ENCODE measurements at regions not wholly inside any gene's neighbourhood (a gene's known extent, or its start where the extent isn't known, plus 50 kb on each side); places are given as distances from the start of the nearest gene placed in this dataset.

DNA sequence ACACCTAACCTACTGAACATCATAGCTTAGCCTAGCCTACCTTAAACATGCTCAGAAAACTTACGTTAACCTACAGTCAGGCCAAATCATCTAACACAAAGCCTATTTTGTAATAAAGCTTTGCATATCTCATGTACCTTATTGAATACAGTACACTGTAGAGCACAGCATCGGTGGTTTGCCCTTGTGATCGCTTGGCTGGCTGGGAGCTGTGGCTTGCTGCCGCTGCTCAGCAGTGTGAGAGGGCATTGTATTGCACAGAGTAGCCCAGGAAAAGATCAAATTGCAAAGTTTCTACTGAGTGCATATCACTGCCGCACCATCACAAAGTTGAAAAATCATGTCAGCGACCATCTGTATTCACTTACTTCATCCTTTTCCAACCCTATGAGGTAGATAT, 62.3 kb upstream of the NCK2 start:
- Mint-ChIP-seq H3K36me3 (no peaks in the 10 kb centered on the region), H3K4me1 (no peaks in the 10 kb centered on the region), H3K9me3 (no peaks in the 10 kb centered on the region), H3K27me3 (ENCODE audit: low read depth) (no peaks in the 10 kb centered on the region; the same call in 1 of the 2 replicates), H3K4me3 (no peak overlapping the region), H3K27ac (no peak overlapping the region)
- ATAC-seq (no peak), DNase-seq (ENCODE audit: low spot score) (no peak)
- ChIA-PET POLR2A (no interaction called here), CTCF (no interaction called here)
- TF ChIP-seq, protein P1, sequence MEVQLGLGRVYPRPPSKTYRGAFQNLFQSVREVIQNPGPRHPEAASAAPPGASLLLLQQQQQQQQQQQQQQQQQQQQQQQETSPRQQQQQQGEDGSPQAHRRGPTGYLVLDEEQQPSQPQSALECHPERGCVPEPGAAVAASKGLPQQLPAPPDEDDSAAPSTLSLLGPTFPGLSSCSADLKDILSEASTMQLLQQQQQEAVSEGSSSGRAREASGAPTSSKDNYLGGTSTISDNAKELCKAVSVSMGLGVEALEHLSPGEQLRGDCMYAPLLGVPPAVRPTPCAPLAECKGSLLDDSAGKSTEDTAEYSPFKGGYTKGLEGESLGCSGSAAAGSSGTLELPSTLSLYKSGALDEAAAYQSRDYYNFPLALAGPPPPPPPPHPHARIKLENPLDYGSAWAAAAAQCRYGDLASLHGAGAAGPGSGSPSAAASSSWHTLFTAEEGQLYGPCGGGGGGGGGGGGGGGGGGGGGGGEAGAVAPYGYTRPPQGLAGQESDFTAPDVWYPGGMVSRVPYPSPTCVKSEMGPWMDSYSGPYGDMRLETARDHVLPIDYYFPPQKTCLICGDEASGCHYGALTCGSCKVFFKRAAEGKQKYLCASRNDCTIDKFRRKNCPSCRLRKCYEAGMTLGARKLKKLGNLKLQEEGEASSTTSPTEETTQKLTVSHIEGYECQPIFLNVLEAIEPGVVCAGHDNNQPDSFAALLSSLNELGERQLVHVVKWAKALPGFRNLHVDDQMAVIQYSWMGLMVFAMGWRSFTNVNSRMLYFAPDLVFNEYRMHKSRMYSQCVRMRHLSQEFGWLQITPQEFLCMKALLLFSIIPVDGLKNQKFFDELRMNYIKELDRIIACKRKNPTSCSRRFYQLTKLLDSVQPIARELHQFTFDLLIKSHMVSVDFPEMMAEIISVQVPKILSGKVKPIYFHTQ (CRISPR knock-in tag; IDR thresholded peaks at IDR 0.05) = no peak
- TF ChIP-seq, protein P2, sequence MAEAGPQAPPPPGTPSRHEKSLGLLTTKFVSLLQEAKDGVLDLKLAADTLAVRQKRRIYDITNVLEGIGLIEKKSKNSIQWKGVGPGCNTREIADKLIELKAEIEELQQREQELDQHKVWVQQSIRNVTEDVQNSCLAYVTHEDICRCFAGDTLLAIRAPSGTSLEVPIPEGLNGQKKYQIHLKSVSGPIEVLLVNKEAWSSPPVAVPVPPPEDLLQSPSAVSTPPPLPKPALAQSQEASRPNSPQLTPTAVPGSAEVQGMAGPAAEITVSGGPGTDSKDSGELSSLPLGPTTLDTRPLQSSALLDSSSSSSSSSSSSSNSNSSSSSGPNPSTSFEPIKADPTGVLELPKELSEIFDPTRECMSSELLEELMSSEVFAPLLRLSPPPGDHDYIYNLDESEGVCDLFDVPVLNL (CRISPR knock-in tag; IDR thresholded peaks at IDR 0.05; ENCODE audit: borderline replicate concordance, low read depth) = no peak
- TF ChIP-seq, protein P3, sequence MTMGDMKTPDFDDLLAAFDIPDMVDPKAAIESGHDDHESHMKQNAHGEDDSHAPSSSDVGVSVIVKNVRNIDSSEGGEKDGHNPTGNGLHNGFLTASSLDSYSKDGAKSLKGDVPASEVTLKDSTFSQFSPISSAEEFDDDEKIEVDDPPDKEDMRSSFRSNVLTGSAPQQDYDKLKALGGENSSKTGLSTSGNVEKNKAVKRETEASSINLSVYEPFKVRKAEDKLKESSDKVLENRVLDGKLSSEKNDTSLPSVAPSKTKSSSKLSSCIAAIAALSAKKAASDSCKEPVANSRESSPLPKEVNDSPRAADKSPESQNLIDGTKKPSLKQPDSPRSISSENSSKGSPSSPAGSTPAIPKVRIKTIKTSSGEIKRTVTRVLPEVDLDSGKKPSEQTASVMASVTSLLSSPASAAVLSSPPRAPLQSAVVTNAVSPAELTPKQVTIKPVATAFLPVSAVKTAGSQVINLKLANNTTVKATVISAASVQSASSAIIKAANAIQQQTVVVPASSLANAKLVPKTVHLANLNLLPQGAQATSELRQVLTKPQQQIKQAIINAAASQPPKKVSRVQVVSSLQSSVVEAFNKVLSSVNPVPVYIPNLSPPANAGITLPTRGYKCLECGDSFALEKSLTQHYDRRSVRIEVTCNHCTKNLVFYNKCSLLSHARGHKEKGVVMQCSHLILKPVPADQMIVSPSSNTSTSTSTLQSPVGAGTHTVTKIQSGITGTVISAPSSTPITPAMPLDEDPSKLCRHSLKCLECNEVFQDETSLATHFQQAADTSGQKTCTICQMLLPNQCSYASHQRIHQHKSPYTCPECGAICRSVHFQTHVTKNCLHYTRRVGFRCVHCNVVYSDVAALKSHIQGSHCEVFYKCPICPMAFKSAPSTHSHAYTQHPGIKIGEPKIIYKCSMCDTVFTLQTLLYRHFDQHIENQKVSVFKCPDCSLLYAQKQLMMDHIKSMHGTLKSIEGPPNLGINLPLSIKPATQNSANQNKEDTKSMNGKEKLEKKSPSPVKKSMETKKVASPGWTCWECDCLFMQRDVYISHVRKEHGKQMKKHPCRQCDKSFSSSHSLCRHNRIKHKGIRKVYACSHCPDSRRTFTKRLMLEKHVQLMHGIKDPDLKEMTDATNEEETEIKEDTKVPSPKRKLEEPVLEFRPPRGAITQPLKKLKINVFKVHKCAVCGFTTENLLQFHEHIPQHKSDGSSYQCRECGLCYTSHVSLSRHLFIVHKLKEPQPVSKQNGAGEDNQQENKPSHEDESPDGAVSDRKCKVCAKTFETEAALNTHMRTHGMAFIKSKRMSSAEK (CRISPR knock-in tag; IDR thresholded peaks at IDR 0.05; ENCODE audit: borderline replicate concordance) = no peak
- TF ChIP-seq, protein P4, sequence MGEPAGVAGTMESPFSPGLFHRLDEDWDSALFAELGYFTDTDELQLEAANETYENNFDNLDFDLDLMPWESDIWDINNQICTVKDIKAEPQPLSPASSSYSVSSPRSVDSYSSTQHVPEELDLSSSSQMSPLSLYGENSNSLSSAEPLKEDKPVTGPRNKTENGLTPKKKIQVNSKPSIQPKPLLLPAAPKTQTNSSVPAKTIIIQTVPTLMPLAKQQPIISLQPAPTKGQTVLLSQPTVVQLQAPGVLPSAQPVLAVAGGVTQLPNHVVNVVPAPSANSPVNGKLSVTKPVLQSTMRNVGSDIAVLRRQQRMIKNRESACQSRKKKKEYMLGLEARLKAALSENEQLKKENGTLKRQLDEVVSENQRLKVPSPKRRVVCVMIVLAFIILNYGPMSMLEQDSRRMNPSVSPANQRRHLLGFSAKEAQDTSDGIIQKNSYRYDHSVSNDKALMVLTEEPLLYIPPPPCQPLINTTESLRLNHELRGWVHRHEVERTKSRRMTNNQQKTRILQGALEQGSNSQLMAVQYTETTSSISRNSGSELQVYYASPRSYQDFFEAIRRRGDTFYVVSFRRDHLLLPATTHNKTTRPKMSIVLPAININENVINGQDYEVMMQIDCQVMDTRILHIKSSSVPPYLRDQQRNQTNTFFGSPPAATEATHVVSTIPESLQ (CRISPR knock-in tag; IDR thresholded peaks at IDR 0.05) = no peak
- TF ChIP-seq JAZF1 (CRISPR knock-in tag; IDR thresholded peaks at IDR 0.05) (no peak), FOXK1 (CRISPR knock-in tag; IDR thresholded peaks at IDR 0.05) (no peak), IRF2 (CRISPR knock-in tag; IDR thresholded peaks at IDR 0.05; ENCODE audit: borderline replicate concordance, low read depth) (no peak), SMAD4 (CRISPR knock-in tag; IDR thresholded peaks at IDR 0.05) (no peak)
- TF ChIP-seq, protein P5, sequence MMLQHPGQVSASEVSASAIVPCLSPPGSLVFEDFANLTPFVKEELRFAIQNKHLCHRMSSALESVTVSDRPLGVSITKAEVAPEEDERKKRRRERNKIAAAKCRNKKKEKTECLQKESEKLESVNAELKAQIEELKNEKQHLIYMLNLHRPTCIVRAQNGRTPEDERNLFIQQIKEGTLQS (CRISPR knock-in tag; conservative IDR thresholded peaks at IDR 0.05) = no peak

DNA sequence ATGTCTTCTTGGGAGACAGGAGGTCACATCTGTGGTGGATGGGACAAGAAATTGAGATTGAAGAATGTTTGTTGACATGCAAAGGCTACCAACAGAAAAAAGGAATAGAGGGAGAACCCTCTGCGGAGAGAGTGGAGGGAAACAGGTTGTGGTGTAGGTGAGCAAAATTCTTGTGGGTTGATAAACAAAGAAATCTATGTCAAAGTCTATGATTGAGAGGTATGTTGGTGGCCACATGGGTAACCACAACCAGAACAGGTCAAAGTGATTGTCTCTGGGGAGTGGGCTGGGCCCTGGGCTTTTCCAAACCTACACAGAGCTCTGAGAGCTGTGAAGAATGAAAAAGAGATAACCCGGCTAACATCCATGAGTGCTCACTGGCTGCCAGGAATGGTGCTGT, 62.8 kb upstream of the NCK2 start:
- ATAC-seq (no peak), DNase-seq (ENCODE audit: low spot score) (no peak)
- H3K4me1 Mint-ChIP-seq = no peaks in the 10 kb centered on the region
- no peaks in the 10 kb centered on the region for H3K9me3 Mint-ChIP-seq
- H3K36me3 Mint-ChIP-seq = no peaks in the 10 kb centered on the region
- ChIA-PET CTCF (no interaction called here), POLR2A (no interaction called here)
- H3K4me3 Mint-ChIP-seq = no peak overlapping the region
- H3K27me3 Mint-ChIP-seq (ENCODE audit: low read depth) = no peaks in the 10 kb centered on the region; the same call in 1 of the 2 replicates
- no peak overlapping the region for H3K27ac Mint-ChIP-seq
- no peak for TF ChIP-seq EMX1 (CRISPR knock-in tag; IDR thresholded peaks at IDR 0.05)
- TF ChIP-seq, protein P6, sequence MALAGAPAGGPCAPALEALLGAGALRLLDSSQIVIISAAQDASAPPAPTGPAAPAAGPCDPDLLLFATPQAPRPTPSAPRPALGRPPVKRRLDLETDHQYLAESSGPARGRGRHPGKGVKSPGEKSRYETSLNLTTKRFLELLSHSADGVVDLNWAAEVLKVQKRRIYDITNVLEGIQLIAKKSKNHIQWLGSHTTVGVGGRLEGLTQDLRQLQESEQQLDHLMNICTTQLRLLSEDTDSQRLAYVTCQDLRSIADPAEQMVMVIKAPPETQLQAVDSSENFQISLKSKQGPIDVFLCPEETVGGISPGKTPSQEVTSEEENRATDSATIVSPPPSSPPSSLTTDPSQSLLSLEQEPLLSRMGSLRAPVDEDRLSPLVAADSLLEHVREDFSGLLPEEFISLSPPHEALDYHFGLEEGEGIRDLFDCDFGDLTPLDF (CRISPR knock-in tag; IDR thresholded peaks at IDR 0.05) = no peak
- TF ChIP-seq ZBTB21 (CRISPR knock-in tag; IDR thresholded peaks at IDR 0.05; ENCODE audit: borderline replicate concordance) = no peak
- TF ChIP-seq, protein P7, sequence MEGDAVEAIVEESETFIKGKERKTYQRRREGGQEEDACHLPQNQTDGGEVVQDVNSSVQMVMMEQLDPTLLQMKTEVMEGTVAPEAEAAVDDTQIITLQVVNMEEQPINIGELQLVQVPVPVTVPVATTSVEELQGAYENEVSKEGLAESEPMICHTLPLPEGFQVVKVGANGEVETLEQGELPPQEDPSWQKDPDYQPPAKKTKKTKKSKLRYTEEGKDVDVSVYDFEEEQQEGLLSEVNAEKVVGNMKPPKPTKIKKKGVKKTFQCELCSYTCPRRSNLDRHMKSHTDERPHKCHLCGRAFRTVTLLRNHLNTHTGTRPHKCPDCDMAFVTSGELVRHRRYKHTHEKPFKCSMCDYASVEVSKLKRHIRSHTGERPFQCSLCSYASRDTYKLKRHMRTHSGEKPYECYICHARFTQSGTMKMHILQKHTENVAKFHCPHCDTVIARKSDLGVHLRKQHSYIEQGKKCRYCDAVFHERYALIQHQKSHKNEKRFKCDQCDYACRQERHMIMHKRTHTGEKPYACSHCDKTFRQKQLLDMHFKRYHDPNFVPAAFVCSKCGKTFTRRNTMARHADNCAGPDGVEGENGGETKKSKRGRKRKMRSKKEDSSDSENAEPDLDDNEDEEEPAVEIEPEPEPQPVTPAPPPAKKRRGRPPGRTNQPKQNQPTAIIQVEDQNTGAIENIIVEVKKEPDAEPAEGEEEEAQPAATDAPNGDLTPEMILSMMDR (IDR thresholded peaks at IDR 0.05) = no peak
- TF ChIP-seq, protein P8, sequence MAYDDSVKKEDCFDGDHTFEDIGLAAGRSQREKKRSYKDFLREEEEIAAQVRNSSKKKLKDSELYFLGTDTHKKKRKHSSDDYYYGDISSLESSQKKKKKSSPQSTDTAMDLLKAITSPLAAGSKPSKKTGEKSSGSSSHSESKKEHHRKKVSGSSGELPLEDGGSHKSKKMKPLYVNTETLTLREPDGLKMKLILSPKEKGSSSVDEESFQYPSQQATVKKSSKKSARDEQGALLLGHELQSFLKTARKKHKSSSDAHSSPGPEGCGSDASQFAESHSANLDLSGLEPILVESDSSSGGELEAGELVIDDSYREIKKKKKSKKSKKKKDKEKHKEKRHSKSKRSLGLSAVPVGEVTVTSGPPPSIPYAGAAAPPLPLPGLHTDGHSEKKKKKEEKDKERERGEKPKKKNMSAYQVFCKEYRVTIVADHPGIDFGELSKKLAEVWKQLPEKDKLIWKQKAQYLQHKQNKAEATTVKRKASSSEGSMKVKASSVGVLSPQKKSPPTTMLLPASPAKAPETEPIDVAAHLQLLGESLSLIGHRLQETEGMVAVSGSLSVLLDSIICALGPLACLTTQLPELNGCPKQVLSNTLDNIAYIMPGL (CRISPR knock-in tag; IDR thresholded peaks at IDR 0.05) = no peak
- no peak for TF ChIP-seq NR2C2 (CRISPR knock-in tag; IDR thresholded peaks at IDR 0.05)
- TF ChIP-seq, protein P9, sequence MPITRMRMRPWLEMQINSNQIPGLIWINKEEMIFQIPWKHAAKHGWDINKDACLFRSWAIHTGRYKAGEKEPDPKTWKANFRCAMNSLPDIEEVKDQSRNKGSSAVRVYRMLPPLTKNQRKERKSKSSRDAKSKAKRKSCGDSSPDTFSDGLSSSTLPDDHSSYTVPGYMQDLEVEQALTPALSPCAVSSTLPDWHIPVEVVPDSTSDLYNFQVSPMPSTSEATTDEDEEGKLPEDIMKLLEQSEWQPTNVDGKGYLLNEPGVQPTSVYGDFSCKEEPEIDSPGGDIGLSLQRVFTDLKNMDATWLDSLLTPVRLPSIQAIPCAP (CRISPR knock-in tag; IDR thresholded peaks at IDR 0.05) = no peak

Measured in WTC11 (cell line).